Osteoblast (primary cell): ENCODE measurements at regions not wholly inside any gene's neighbourhood (a gene's known extent, or its start where the extent isn't known, plus 50 kb on each side); places are given as distances from the start of the nearest gene placed in this dataset.

Source experiments
- DNase-seq: peaks from one replicate; pipeline ENCODE4 v3.0.0; 2011; ENCODE audit warnings: low spot score, mixed read lengths; ENCODE audit not compliant: insufficient read length; ENCODE audit errors: missing footprints
- H2AFZ ChIP-seq: 2 replicates; pipeline ENCODE4 v1.6.0; 2011; ENCODE audit warnings: mild to moderate bottlenecking, low read length
- H3K27ac ChIP-seq: 2 replicates; pipeline ENCODE4 v1.5.1; 2011; ENCODE audit warnings: mild to moderate bottlenecking, low read depth, low read length, moderate library complexity
- H3K27me3 ChIP-seq: 2 replicates; pipeline ENCODE4 v1.6.0; 2012; ENCODE audit warnings: mild to moderate bottlenecking, control low read depth, inconsistent platforms, low read length, moderate library complexity; ENCODE audit not compliant: insufficient read depth
- H3K36me3 ChIP-seq: 2 replicates; pipeline ENCODE4 v1.5.1; 2011; ENCODE audit warnings: mild to moderate bottlenecking, low read length, control low read depth, moderate library complexity; ENCODE audit not compliant: insufficient read depth
- H3K4me1 ChIP-seq: 2 replicates; pipeline ENCODE4 v1.5.1; 2011; ENCODE audit warnings: mild to moderate bottlenecking, low read length, control low read depth, moderate library complexity; ENCODE audit not compliant: insufficient read depth
- H3K4me2 ChIP-seq: 2 replicates; pipeline ENCODE4 v1.6.0; 2011; ENCODE audit warnings: mild to moderate bottlenecking, low read length; ENCODE audit not compliant: insufficient read depth
- H3K4me3 ChIP-seq: fragments of 200-600 bp; sonication (generic); 3 replicates; pipeline ENCODE4 v1.5.1; 2012; ENCODE audit warnings: mild to moderate bottlenecking, low read length, inconsistent platforms; ENCODE audit not compliant: insufficient read depth
- H3K79me2 ChIP-seq: 2 replicates; pipeline ENCODE4 v1.6.0; 2012; ENCODE audit warnings: mild to moderate bottlenecking, low read length, control low read depth, inconsistent platforms; ENCODE audit not compliant: insufficient read depth
- H3K9me3 ChIP-seq: 2 replicates; pipeline ENCODE4 v1.5.1; 2011; ENCODE audit warnings: low read depth, low read length, control low read depth
- H4K20me1 ChIP-seq: 2 replicates; pipeline ENCODE4 v1.6.0; 2012; ENCODE audit warnings: mild to moderate bottlenecking, low read length, control low read depth; ENCODE audit not compliant: insufficient read depth
- CTCF ChIP-seq: IDR thresholded peaks from 2 replicates; pipeline ENCODE4 v1.5.1; 2011; ENCODE audit warnings: mild to moderate bottlenecking, low read depth, low read length, moderate library complexity; ENCODE audit errors: extremely low read depth

- Histone ChIP-seq H3K27me3 (no peaks in the 10 kb centered on the region), H3K4me3 (no peak overlapping the region), H4K20me1 (no peaks in the 10 kb centered on the region), H2AFZ (peak overlapping the region; percentile 9), H3K27ac (no peak overlapping the region), H3K79me2 (no peaks in the 10 kb centered on the region), H3K4me1 (peaks cover 13% of the 10 kb centered on the region), H3K9me3 (no peaks in the 10 kb centered on the region), H3K4me2 (no peak overlapping the region), H3K36me3 (no peaks in the 10 kb centered on the region)
- no peak for TF ChIP-seq CTCF
- no peak for DNase-seq
Measured at GRCh38 chr15:96261575-96262034, 68.9 kb upstream of the NR2F2 start.

GRCh38 chr15:96262097-96262496 lies 68.4 kb upstream of the NR2F2 start:
- no peak overlapping the region for H3K4me3 ChIP-seq
- H3K4me1 ChIP-seq = peaks cover 13% of the 10 kb centered on the region
- no peaks in the 10 kb centered on the region for H3K36me3 ChIP-seq
- no peak for TF ChIP-seq CTCF
- H3K27ac ChIP-seq = no peak overlapping the region
- DNase-seq = no peak
- no peaks in the 10 kb centered on the region for H3K27me3 ChIP-seq
- H4K20me1 ChIP-seq = no peaks in the 10 kb centered on the region
- no peaks in the 10 kb centered on the region for H3K79me2 ChIP-seq
- H2AFZ ChIP-seq = no peak overlapping the region
- no peaks in the 10 kb centered on the region for H3K9me3 ChIP-seq
- no peak overlapping the region for H3K4me2 ChIP-seq

GRCh38 chr15:96262549-96263489 lies 67.7 kb upstream of the NR2F2 start:
- Histone ChIP-seq H3K79me2 (no peaks in the 10 kb centered on the region), H3K27ac (no peak overlapping the region), H2AFZ (no peak overlapping the region), H3K27me3 (no peaks in the 10 kb centered on the region), H3K36me3 (no peaks in the 10 kb centered on the region), H3K4me1 (peaks cover 13% of the 10 kb centered on the region), H3K4me2 (no peak overlapping the region), H3K4me3 (no peak overlapping the region), H4K20me1 (no peaks in the 10 kb centered on the region), H3K9me3 (no peaks in the 10 kb centered on the region)
- DNase-seq = no peak
- no peak for TF ChIP-seq CTCF

- H3K27ac ChIP-seq = no peak overlapping the region
Measured at GRCh38 chr15:96264351-96264798, 66.1 kb upstream of the NR2F2 start.

More at GRCh38 chr15:96264351-96264798, 66.1 kb upstream of the NR2F2 start:
- no peak overlapping the region for H3K4me2 ChIP-seq
- no peaks in the 10 kb centered on the region for H3K36me3 ChIP-seq
- H4K20me1 ChIP-seq = no peaks in the 10 kb centered on the region
- no peak overlapping the region for H2AFZ ChIP-seq
- TF ChIP-seq CTCF = no peak
- peaks cover 20% of the 10 kb centered on the region for H3K4me1 ChIP-seq
- no peaks in the 10 kb centered on the region for H3K9me3 ChIP-seq
- H3K4me3 ChIP-seq = no peak overlapping the region
- no peaks in the 10 kb centered on the region for H3K27me3 ChIP-seq
- DNase-seq = no peak
- H3K79me2 ChIP-seq = no peaks in the 10 kb centered on the region
